Brain microvascular endothelial cell (primary cell): ENCODE measurements at regions not wholly inside any gene's neighbourhood (a gene's known extent, or its start where the extent isn't known, plus 50 kb on each side); places are given as distances from the start of the nearest gene placed in this dataset.
A peak's percentile ranks its signal among the peaks of the same experiment; 100 is the strongest.

Source experiments
- DNase-seq: peaks from one replicate; pipeline ENCODE4 v3.0.0-alpha.2; 2020
- H3K27ac ChIP-seq: fragments of 250-450 bp; sonication (Bioruptor Pico); 2 replicates; pipeline ENCODE4 v1.5.1; 2020; ENCODE audit warnings: mild to moderate bottlenecking, moderate library complexity
- H3K27me3 ChIP-seq: fragments of 250-450 bp; sonication (Bioruptor Pico); replicated peaks from 2 replicates; pipeline ENCODE4 v1.5.1; 2020; ENCODE audit warnings: mild to moderate bottlenecking
- H3K36me3 ChIP-seq: fragments of 250-450 bp; sonication (Bioruptor Pico); replicated peaks from 2 replicates; pipeline ENCODE4 v1.5.1; 2020; ENCODE audit warnings: mild to moderate bottlenecking
- H3K4me3 ChIP-seq: 2 replicates; pipeline ENCODE4 v1.5.1; 2011; ENCODE audit warnings: low read depth, mild to moderate bottlenecking, control low read depth, low read length, moderate library complexity
- in situ Hi-C: cut with HindIII; loops from 2 replicates; pipeline ENCODE4 v1.10.0; 2017; ENCODE audit warnings: low sequenced_read_pairs, low pct_ligation_motif_present
- TF ChIP-seq, protein P1 (sequence below): IDR thresholded peaks from 2 replicates; pipeline ENCODE4 v1.5.1; 2011; ENCODE audit warnings: low read depth, mild to moderate bottlenecking, moderate library complexity, low read length, control low read depth, inconsistent platforms; ENCODE audit errors: missing control alignments

DNA sequence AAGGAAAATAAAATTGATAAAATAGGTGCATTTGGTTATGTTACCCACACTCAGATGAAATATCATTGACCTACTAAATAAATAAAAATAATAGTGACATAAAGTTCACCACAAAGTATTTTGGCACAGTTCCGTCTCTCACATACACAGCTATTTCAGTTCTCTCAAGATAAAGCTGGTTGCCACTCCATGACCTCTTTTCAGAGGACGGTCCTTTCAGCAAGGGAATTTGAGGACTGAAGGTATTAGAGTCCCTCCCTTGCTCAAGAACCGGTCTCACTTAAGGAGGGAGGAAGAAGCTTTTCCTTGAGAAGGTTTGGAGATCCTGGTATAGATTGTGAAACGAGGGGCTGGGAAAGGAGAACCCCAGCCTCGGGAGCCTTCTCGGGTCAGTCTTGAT lies 285.5 kb upstream of the CFAP20DC start:
- Histone ChIP-seq H3K4me3 (no peak overlapping the region), H3K36me3 (no peaks in the 10 kb centered on the region), H3K27ac (no peak overlapping the region), H3K27me3 (no peaks in the 10 kb centered on the region)
- TF ChIP-seq, protein P1, sequence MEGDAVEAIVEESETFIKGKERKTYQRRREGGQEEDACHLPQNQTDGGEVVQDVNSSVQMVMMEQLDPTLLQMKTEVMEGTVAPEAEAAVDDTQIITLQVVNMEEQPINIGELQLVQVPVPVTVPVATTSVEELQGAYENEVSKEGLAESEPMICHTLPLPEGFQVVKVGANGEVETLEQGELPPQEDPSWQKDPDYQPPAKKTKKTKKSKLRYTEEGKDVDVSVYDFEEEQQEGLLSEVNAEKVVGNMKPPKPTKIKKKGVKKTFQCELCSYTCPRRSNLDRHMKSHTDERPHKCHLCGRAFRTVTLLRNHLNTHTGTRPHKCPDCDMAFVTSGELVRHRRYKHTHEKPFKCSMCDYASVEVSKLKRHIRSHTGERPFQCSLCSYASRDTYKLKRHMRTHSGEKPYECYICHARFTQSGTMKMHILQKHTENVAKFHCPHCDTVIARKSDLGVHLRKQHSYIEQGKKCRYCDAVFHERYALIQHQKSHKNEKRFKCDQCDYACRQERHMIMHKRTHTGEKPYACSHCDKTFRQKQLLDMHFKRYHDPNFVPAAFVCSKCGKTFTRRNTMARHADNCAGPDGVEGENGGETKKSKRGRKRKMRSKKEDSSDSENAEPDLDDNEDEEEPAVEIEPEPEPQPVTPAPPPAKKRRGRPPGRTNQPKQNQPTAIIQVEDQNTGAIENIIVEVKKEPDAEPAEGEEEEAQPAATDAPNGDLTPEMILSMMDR, result no peak
- in situ Hi-C loops, result no loop called here
- DNase-seq, result no peak

DNA sequence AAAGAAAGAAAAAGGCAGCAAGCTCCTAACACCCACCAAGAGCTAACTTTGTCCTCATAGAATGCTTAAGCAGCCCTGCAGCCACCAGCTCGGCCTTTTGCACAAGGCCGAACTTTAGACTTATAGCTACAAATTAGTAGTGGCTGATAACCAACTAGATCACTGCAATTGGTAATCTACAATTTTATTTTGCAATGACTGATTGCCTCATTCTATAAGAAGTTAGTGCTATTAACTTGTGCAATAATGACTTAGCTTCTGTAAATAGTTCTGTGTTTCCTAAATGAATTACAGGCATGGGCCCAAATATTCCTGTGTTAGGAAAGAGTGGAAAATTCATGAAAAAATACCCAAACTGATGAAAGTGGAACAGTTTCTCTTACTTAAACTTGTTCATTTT lies 284.8 kb upstream of the CFAP20DC start:
- H3K27ac ChIP-seq, result no peak overlapping the region
- no peak for DNase-seq
- H3K27me3 ChIP-seq, result no peaks in the 10 kb centered on the region
- in situ Hi-C loops, result no loop called here
- H3K36me3 ChIP-seq, result no peaks in the 10 kb centered on the region
- TF ChIP-seq, protein P1, result no peak
- H3K4me3 ChIP-seq, result no peak overlapping the region

DNA sequence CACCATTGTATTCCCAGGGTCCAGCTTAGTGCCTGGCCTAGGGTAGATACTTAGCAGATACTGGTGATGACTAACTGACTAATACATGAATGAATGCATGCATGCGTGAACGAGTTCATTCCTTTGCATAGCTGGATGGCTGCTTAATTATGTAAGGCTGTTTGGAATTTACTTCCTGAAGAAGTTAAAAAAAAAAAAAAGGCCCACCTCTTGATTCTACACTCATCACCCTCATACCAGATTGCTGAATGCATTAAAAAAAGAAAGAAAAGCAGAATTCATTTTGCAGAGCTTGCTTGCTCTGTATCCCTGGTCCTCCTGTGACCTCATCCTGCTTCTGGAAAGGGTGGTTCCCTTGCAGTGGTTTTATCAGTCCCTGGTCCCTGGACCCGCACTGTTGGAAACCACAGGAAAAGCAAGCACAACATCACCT lies 277.6 kb upstream of the CFAP20DC start:
- Histone ChIP-seq H3K36me3 (no peaks in the 10 kb centered on the region), H3K27me3 (no peaks in the 10 kb centered on the region), H3K27ac (no peak overlapping the region), H3K4me3 (no peak overlapping the region)
- TF ChIP-seq, protein P1, result no peak
- in situ Hi-C loops, result no loop called here
- peak; percentile 66 for DNase-seq

DNA sequence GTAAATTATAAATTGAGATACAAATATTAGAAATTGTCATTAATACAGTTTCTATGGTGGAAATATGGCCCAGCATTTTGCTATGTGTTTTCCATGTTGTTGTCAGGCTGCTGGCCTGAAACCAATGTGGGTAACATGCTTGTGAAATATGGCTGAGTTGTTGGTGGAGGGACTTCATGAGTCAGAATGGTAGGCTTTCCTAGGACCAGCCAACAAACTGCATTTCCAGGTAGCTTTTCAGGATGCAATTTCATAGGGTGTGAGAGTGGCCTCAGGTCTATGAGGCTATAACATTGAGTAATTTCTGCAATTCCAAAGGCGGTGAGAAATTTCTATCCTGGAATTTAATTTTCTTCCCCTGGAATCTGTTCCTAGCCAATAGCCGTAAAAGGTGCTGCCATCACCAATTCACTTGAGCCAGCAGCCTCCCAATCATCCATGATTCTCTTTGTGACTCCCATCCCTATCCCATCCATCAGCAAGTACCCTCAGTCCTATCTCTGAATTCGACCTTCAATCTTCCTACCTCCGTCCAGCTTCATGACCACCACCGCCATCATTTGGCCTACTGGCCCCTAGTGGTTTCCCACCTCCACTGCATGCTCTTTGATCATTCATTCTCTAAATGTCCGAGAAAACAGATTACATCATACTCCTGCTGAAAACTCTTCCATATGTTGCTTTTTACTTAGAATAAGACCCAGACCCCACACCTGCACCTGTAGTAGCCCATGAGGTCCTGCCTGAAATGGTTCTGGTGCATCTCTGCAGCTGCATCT lies 276.6 kb upstream of the CFAP20DC start:
- in situ Hi-C loops, result no loop called here
- no peak for DNase-seq

DNA sequence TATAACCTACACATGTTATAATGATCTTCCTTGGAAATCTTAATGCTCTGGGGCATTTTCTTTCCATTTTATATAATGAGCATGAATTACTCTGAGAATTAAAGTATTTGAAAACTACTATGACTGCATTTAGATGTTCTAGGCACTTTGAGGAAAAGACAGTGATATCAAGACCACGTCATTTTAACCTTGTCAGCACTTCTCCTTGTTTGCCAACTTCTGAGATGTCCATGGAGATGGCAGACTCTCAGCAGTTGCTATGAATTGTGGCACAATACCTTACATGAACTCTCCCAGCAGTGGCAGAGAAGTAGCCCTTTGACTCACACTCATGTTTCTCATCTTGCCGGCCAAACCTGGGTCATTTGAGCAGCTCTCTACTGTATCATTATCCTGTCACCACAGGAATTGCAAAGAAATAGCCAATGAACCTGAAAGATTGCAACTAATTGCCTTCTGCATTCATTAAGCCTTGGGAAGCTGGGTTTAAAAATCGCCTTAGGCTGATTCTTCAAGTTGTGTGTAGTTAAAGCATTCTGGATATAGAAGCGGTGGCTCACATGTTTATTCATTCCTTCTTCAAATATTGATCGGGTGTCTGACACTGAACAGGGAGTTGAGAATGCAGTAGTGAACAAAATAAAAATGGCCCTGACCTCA lies 272.2 kb upstream of the CFAP20DC start:
- DNase-seq, result no peak
- Histone ChIP-seq H3K4me3 (no peak overlapping the region), H3K27me3 (no peaks in the 10 kb centered on the region), H3K27ac (no peak overlapping the region), H3K36me3 (no peaks in the 10 kb centered on the region)
- TF ChIP-seq, protein P1, result no peak
- in situ Hi-C loops, result no loop called here

More for the DNA sequence above, 276.6 kb upstream of the CFAP20DC start:
- no peak overlapping the region for H3K27ac ChIP-seq
- no peaks in the 10 kb centered on the region for H3K27me3 ChIP-seq
- TF ChIP-seq, protein P1, result peak; percentile 57
- H3K36me3 ChIP-seq, result no peaks in the 10 kb centered on the region
- no peak overlapping the region for H3K4me3 ChIP-seq
